Skin epidermis (tissue), 12 donors: ENCODE measurements at regions not wholly inside any gene's neighbourhood (a gene's known extent, or its start where the extent isn't known, plus 50 kb on each side); places are given as distances from the start of the nearest gene placed in this dataset.
"Not testable (repeated sequence)": the region's sequence is repeated elsewhere in the genome, so short reads cannot be mapped to it uniquely, and the experiment has no call there.

Experiments used
- H3K27ac ChIP-seq, 21 experiments: fragments of 200-600 bp; sonication (generic) in 11 of 21; one replicate each; pipeline ENCODE4 v1.5.0; 2020; ENCODE audit warnings: mild to moderate bottlenecking in 3 of 21, inconsistent platforms in 2 of 21, moderate library complexity in 2 of 21
- H3K4me3 ChIP-seq, 7 experiments: fragments of 200-600 bp; sonication (generic) in 2 of 7; one replicate each; pipeline ENCODE4 v1.5.0; 2020; ENCODE audit warnings: inconsistent platforms in 2 of 7, mild to moderate bottlenecking in 2 of 7, moderate library complexity in 1 of 7

GRCh38 chr10:17538941-17539340 is 78.2 kb downstream of the HACD1 start:
- Histone ChIP-seq H3K27ac (no peak overlapping the region), H3K4me3 (no peak overlapping the region)

GRCh38 chr10:17537281-17537680 is 79.9 kb downstream of the HACD1 start:
- Histone ChIP-seq H3K4me3 (no peak overlapping the region), H3K27ac (no peak overlapping the region)

GRCh38 chr10:17536221-17536620 is 81.0 kb downstream of the HACD1 start:
- Histone ChIP-seq H3K27ac (no peak overlapping the region), H3K4me3 (no peak overlapping the region)

DNA sequence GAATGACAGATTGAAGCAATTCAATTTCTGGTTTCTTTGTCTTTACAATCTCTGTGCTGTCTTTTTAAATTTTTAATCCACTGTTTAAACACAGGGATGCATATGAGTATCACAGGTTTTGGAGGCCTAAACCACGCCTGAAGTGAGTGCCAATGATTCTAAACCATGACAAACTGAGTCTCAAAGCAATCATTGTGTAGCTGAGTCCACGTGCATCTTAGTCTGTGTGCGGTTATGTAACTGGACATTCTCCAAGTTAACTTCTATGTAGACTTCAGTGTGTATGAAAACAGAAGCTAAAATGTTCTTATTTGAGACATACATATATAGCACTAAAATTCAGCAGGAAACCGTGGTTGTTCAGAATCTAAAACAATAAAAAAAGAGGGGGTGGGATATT is 79.3 kb upstream of the ST8SIA6 start:
- H3K27ac ChIP-seq: no peak overlapping the region

DNA sequence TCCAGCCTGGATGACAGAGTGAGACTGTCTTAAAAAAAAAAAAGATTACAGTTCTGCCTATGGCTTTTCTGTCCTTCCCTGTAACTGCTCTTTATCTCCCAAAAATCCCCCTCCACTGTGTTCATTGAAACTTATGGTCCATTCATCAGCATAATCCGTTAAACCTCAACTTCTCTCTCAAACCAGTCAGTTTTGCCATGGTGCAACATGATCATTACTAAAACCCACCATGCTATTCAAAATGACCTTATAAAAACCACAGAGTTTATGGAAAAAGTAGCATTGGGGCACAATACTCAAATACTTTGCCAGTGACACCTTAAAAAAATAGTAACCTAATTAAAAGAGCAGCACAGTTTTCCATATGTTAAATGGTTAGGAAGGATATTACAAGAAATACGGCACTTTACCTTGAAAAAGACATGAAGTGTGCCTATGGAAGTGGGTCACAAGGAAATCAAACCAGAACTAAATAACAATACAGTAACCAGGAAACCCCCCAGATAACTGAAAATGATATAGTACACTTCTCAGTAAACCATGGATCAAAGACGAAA is 74.0 kb upstream of the ST8SIA6 start:
- no peak overlapping the region for H3K27ac ChIP-seq
- no peak overlapping the region for H3K4me3 ChIP-seq

More for the DNA sequence above, 79.3 kb upstream of the ST8SIA6 start:
- H3K4me3 ChIP-seq: no peak overlapping the region

DNA sequence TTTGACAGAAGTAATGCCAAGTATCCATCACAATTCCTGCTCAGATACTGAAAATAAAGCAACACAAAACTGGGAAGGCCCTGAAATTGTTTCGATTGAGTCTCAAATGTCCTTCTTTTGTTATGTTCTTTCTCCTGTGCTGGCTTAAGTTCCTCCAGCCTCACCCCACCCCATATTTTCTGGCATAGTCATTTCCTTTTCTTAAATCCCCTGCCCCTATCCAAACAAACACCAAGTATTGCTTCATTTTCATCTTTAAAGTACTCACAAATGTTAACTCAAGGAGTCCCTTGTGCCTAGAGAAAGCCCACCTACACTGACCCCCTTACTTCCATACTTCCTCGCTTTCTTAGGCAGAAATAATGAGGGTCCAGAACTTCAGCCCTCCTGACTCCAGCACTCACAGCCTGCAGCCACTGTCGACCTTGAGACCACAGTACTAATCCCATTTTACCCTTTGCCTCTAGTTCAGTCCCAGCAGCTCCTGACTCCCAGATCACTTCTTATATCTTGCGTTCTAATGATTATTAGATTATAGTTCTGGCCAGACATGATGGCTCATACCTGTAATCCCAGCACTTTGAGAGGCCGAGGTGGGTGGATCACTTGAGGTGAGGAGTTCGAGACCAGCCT is 73.2 kb upstream of the ST8SIA6 start:
- no peak overlapping the region for H3K27ac ChIP-seq

DNA sequence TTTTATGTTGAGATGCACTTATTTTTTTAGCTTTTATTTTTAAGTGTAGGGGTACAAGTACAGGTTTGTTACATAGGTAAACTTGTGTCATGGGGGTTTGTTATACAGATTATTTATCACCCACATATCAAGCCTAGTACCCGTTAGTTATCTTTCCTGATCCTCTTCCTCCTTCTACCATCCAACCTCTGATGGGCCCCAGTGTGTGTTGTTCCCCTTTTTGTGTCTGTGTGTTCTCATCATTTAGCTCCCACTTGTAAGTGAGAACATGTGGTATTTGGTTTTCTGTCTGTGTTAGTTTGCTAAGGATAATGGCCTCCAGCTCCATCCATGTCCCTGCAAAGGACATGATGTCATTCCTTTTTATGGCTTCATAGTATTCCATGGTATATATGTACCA is 72.2 kb upstream of the ST8SIA6 start:
- H3K4me3 ChIP-seq: not testable (repeated sequence)
- peak overlapping the region in 1 of 21 experiments; percentile 30 for H3K27ac ChIP-seq

More for the DNA sequence above, 73.2 kb upstream of the ST8SIA6 start:
- no peak overlapping the region for H3K4me3 ChIP-seq

GRCh38 chr10:17523917-17524316 is 69.5 kb upstream of the ST8SIA6 start:
- Histone ChIP-seq H3K4me3 (no peak overlapping the region), H3K27ac (no peak overlapping the region)

DNA sequence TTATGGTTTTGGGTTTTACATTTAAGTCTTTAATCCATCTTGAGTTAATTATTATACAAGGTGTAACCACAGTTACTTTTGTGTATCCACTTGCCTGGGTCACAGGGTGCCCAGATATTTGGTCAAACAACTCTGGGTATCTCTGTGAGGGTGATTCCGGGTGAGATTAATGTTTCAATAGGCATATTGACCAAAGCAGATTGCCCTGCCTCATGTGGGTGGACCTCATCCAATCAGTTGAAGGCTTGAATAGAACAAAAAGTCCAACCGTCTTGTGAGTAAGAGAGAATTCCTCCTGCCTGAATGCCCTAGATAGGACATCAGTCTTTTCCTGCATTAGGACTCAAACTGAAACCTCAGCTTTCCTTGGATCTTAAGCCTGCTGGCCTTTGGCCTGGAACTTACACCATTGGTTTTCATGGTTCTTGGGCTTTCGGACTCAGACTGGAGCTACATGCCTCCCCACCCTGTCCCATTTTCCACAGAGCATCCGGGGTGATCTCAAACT is 68.9 kb upstream of the ST8SIA6 start:
- Histone ChIP-seq H3K4me3 (no peak overlapping the region), H3K27ac (no peak overlapping the region)

GRCh38 chr10:17522269-17522668 is 67.9 kb upstream of the ST8SIA6 start:
- not testable (repeated sequence) for H3K27ac ChIP-seq, H3K4me3 ChIP-seq

DNA sequence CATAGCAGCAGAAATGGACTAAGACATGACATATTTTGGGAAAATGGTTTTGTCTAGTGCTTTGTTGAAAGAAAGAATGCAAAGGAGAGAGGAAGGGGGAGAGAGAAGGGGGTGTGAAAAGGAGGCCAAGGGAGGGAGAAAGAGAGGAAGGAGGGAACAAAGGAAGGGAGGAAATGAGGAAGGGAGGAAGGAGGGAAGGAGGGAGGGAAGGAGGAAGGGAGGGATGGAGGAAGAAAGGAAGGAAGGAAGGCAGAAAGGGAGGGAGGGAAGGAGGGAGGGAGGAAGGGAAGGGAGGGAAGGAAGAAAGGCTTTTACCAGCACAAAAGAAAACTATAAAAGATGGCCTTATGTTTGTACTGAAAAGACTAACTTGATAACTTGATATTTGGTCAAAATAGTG is 65.1 kb upstream of the ST8SIA6 start:
- Histone ChIP-seq H3K4me3 (no peak overlapping the region), H3K27ac (no peak overlapping the region)

DNA sequence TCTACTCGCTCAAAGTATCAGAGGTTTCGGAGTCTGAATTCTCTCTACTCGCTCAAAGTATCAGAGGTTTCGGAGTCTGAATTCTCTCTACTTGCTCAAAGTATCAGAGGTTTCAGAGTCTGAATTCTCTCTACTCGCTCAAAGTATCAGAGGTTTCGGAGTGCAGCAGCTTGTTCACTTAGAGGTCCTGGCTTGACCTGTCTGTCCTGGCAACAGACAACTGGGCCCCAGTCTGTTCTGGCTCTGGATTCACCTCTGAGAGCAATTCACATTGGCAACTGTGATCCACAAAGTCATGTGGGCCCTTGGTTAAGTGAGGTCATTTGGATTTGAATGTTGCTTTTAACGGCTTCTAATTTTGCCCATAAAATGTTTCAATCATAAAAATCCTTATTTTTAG is 63.9 kb upstream of the ST8SIA6 start:
- no peak overlapping the region for H3K4me3 ChIP-seq

GRCh38 chr10:17516376-17516775 is 62.0 kb upstream of the ST8SIA6 start:
- Histone ChIP-seq H3K4me3 (no peak overlapping the region), H3K27ac (no peak overlapping the region)

More for the DNA sequence above, 63.9 kb upstream of the ST8SIA6 start:
- no peak overlapping the region for H3K27ac ChIP-seq

- H3K27ac ChIP-seq: peak overlapping the region in 12 of 21 experiments; percentile 9 to 70 (median 46)
- H3K4me3 ChIP-seq: no peak overlapping the region
Measured at GRCh38 chr10:17512341-17513001, 58.1 kb upstream of the ST8SIA6 start.

DNA sequence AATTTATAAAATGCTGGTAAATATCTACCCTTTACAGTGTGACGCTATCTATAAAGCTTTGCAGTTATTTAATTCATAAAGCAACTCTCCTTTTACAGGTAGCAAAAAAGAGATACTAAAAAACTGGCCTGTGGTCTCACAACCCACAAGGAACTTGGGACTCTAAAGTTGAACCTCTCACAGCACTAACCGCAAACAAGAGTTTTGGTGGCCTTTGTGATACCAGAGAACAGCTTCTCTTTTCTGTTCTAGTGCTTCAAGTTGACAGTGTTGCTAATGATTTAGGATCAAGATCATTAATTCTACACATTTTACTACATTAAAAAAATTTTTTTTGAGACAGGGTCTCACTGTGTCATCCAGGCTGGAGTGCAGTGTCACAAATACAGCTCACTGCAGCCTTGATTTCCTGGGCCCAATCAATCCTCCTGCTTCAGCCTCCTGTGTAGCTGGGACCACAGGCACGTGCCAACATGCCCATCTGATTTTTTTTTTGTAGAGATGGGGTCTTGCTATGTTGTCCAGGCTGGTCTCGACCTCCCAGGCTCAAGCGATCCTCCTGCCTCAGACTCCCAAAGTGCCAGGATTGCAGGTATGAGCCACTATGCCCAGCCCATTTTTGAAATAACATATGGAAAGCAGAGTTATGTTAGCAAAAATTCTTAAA is 56.0 kb upstream of the ST8SIA6 start:
- peak overlapping the region in 8 of 21 experiments; percentile 14 to 70 (median 46) for H3K27ac ChIP-seq

GRCh38 chr10:17507538-17507937 is 53.1 kb upstream of the ST8SIA6 start:
- Histone ChIP-seq H3K4me3 (no peak overlapping the region), H3K27ac (peak overlapping the region in 1 of 21 experiments; percentile 47)

More for the DNA sequence above, 56.0 kb upstream of the ST8SIA6 start:
- H3K4me3 ChIP-seq: no peak overlapping the region

DNA sequence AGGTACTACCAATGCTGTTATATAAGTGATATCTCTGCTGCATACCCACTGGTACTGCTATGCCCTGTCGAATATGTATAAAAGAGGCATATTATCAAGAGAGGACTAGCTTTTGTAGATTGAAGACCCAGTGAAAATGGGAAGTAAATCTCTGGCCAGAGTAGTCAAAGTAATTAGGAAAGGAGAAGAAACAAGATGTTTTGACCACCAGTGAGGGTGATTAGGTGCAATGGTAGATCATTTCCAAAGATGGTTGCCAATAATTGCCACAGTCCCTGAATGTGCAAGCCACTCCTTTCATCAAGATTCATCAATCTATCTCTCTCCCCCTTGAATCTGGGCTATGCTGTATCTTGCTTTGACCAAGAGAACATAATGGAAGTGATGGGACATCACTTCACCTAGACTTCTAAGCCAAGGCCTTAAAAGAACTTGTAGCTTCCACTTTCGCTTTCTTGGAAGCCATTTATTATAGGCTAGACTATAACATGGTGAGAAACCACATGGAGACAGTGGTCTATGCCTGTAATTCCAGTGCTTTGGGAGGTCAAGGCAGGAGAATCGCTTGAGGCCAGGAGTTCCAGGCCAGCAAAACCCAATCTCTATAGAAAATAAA is 52.6 kb upstream of the ST8SIA6 start:
- no peak overlapping the region for H3K4me3 ChIP-seq
- peak overlapping the region in 3 of 21 experiments; percentile 7 to 47 (median 21) for H3K27ac ChIP-seq

- Histone ChIP-seq H3K27ac (peak overlapping the region in 2 of 21 experiments; percentile 21 to 47), H3K4me3 (no peak overlapping the region)
Measured at GRCh38 chr10:17506390-17506789, 52.0 kb upstream of the ST8SIA6 start.

DNA sequence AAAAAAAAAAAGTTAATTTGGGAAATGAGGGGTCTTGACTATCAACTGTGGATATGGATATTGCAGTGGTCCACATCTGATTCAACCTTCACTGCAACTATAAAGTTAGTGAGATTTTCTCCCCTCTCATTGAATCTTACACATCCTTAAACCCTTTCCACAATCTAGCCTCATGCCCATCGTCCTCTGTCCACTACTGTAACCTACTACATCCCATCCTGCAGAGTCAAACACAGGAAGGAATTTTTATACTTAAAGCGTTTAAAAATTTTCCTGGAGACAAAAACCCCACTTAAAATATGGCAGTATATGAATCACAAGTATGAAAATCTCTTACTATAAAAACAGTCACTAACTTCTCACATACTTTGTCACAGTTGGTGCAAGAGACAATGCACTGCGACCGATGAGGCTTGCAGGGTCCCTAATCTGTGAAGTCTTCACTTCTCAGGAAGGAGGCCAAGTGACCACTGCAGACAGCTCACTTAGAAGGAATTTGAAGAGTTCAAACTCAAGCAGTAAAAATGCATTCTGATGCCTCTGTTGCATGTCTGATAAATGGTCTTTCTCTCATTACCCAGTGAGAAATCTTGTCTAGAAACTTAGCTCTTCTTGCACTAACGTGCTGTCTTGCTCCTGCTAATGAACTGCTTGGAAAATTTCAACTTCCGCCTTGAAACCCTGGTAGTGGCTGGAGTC is 50.3 kb upstream of the ST8SIA6 start:
- no peak overlapping the region for H3K27ac ChIP-seq
- H3K4me3 ChIP-seq: no peak overlapping the region
